A549 (cell line): ENCODE measurements at regions not wholly inside any gene's neighbourhood (a gene's known extent, or its start where the extent isn't known, plus 50 kb on each side); places are given as distances from the start of the nearest gene placed in this dataset.

Source experiments
- CEBPB ChIP-seq, 2 experiments: fragments of >200 bp in 1 of 2; sonication (Bioruptor Twin) in 1 of 2; formaldehyde crosslinking in 1 of 2; IDR thresholded peaks; 2 replicates each; pipeline ENCODE4 v1.6.1; 2012 to 2016
- POLR2A ChIP-seq: IDR thresholded peaks from 2 replicates; pipeline ENCODE4 v1.6.1; 2012; ENCODE audit warnings: mild to moderate bottlenecking, low read length
- TF ChIP-seq, protein P1 (sequence below): fragments of >200 bp; sonication (Bioruptor Twin); formaldehyde crosslinking; IDR thresholded peaks from 3 replicates; pipeline ENCODE4 v1.5.1; 2016
- TF ChIP-seq, protein P2 (sequence below): fragments of 250-450 bp; sonication (Bioruptor Pico); IDR thresholded peaks from 2 replicates; pipeline ENCODE4 v1.5.0; 2021; ENCODE audit warnings: mild to moderate bottlenecking, moderate library complexity, borderline replicate concordance

DNA sequence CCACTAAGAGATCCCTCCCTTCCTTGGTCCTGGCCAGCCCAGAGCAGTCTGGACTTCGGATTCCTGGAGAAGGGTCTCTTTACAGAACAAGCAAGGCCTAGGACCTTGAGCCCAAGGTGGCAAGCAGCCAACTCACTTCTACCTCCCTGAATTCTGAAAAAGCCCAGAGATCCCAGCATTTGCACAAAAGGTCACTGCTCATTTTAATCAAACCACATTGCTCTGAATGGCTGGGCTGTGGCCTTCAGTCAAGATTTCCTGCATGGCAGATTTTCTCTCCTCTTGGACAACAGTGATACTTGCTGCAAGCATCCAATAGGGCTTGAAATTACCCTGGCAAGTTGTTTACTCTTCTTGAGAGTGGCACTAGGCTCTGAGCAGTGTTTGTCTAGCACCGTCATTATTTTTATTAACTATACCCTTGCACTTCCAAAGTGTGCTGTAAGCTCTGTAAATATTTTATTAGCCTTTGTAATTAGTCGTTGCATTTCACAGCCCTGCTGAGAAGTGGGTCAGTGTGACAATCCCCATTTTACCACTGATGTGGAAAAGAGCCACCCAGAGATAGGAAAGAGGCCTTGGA lies 274.7 kb upstream of the CTNNB1 start:
- TF ChIP-seq, protein P1, sequence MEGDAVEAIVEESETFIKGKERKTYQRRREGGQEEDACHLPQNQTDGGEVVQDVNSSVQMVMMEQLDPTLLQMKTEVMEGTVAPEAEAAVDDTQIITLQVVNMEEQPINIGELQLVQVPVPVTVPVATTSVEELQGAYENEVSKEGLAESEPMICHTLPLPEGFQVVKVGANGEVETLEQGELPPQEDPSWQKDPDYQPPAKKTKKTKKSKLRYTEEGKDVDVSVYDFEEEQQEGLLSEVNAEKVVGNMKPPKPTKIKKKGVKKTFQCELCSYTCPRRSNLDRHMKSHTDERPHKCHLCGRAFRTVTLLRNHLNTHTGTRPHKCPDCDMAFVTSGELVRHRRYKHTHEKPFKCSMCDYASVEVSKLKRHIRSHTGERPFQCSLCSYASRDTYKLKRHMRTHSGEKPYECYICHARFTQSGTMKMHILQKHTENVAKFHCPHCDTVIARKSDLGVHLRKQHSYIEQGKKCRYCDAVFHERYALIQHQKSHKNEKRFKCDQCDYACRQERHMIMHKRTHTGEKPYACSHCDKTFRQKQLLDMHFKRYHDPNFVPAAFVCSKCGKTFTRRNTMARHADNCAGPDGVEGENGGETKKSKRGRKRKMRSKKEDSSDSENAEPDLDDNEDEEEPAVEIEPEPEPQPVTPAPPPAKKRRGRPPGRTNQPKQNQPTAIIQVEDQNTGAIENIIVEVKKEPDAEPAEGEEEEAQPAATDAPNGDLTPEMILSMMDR, result no peak
- TF ChIP-seq, protein P2, sequence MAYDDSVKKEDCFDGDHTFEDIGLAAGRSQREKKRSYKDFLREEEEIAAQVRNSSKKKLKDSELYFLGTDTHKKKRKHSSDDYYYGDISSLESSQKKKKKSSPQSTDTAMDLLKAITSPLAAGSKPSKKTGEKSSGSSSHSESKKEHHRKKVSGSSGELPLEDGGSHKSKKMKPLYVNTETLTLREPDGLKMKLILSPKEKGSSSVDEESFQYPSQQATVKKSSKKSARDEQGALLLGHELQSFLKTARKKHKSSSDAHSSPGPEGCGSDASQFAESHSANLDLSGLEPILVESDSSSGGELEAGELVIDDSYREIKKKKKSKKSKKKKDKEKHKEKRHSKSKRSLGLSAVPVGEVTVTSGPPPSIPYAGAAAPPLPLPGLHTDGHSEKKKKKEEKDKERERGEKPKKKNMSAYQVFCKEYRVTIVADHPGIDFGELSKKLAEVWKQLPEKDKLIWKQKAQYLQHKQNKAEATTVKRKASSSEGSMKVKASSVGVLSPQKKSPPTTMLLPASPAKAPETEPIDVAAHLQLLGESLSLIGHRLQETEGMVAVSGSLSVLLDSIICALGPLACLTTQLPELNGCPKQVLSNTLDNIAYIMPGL (CRISPR knock-in tag), result no peak
- no peak for TF ChIP-seq CEBPB (IDR thresholded peaks at IDR 0.05)
- TF ChIP-seq POLR2A, result no peak
